MCF 10A (cell line): ENCODE measurements at regions not wholly inside any gene's neighbourhood (a gene's known extent, or its start where the extent isn't known, plus 50 kb on each side); places are given as distances from the start of the nearest gene placed in this dataset.

Experiments used
- BruUV-seq: library from RNA; stranded (reverse); fragments of 400-500 nt; replicated peaks from 2 replicates; lab custom pipeline; 2021; lab: Mats Ljungman, UMichigan
- CTCF ChIA-PET: fragments of 300-600 bp; sonication (Branson Sonifier 250); formaldehyde crosslinking; extraction: SDS; loops from one replicate; lab custom pipeline; 2021; ENCODE audit warnings: antibody characterized with exemption, inconsistent platforms; lab: Yijun Ruan, JAX
- POLR2A ChIA-PET: fragments of 300-600, 350-650 bp; sonication (Branson Sonifier 250); formaldehyde crosslinking; extraction: SDS; loops from one replicate; lab custom pipeline; 2020; ENCODE audit warnings: antibody characterized with exemption, inconsistent platforms; lab: Yijun Ruan, JAX
- DNase-seq: peaks from one replicate; pipeline ENCODE4 v3.0.0-alpha.2; 2018; ENCODE audit not compliant: unreplicated experiment
- H3K27ac Mint-ChIP-seq: one replicate; pipeline ENCODE4 v1.8.0; 2022; ENCODE audit warnings: mild to moderate bottlenecking, low read depth, mixed read lengths; ENCODE audit not compliant: unreplicated experiment
- H3K27me3 Mint-ChIP-seq: one replicate; pipeline ENCODE4 v1.8.0; 2022; ENCODE audit warnings: mixed read lengths; ENCODE audit not compliant: insufficient read depth, unreplicated experiment
- H3K36me3 Mint-ChIP-seq: one replicate; pipeline ENCODE4 v1.8.0; 2022; ENCODE audit warnings: mild to moderate bottlenecking, moderate library complexity, mixed read lengths; ENCODE audit not compliant: insufficient read depth, unreplicated experiment
- H3K4me1 Mint-ChIP-seq: one replicate; pipeline ENCODE4 v1.8.0; 2022; ENCODE audit warnings: mixed read lengths; ENCODE audit not compliant: insufficient read depth, unreplicated experiment
- H3K4me3 Mint-ChIP-seq: one replicate; pipeline ENCODE4 v1.8.0; 2022; ENCODE audit warnings: mild to moderate bottlenecking, moderate library complexity, mixed read lengths; ENCODE audit not compliant: unreplicated experiment
- H3K9me3 Mint-ChIP-seq: one replicate; pipeline ENCODE4 v1.8.0; 2022; ENCODE audit warnings: mixed read lengths; ENCODE audit not compliant: unreplicated experiment
- intact Hi-C: fragments of 100-400 bp; cut with micrococcal nuclease; formaldehyde crosslinking; loops from 2 replicates; pipeline ENCODE4 v1.14.1; 2022
- TF ChIP-seq, protein P1 (sequence below): fragments of 200-600 bp; IDR thresholded peaks from one replicate; pipeline ENCODE4 v1.8.0; 2022; ENCODE audit warnings: antibody characterized with exemption, mild to moderate bottlenecking; ENCODE audit not compliant: unreplicated experiment

DNA sequence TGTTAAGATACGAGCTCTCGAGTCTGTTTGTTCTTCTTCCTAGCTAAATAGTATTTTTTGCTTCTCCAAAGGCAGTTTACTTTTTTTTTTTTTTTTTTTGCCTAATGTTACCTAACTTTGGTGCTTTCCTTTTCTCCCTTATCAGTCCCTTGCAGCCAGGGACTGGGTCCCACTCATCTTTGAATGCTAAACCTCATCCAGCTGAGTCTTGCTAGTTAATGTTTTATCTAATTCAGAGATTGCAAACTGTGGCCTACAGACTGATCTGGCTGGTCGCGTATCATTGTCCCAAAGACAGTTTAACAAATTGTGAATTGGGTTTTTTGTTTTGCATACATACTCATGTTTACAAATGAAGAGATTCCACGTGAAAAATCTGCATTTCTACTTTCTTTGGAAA lies 95.7 kb upstream of the EFNA5 start:
- Mint-ChIP-seq H3K36me3 (no peaks in the 10 kb centered on the region), H3K27me3 (no peaks in the 10 kb centered on the region), H3K9me3 (no peaks in the 10 kb centered on the region), H3K4me3 (no peak overlapping the region), H3K4me1 (no peaks in the 10 kb centered on the region), H3K27ac (no peak overlapping the region)
- intact Hi-C loops = no loop called here
- POLR2A ChIA-PET = no interaction called here
- CTCF ChIA-PET = interaction anchor here (0.8 kb wide), 1 partner anchor 30 kb away, joined by 4 read pairs; no protein-coding TSS in a partner anchor
- DNase-seq = no peak
- TF ChIP-seq, protein P1, sequence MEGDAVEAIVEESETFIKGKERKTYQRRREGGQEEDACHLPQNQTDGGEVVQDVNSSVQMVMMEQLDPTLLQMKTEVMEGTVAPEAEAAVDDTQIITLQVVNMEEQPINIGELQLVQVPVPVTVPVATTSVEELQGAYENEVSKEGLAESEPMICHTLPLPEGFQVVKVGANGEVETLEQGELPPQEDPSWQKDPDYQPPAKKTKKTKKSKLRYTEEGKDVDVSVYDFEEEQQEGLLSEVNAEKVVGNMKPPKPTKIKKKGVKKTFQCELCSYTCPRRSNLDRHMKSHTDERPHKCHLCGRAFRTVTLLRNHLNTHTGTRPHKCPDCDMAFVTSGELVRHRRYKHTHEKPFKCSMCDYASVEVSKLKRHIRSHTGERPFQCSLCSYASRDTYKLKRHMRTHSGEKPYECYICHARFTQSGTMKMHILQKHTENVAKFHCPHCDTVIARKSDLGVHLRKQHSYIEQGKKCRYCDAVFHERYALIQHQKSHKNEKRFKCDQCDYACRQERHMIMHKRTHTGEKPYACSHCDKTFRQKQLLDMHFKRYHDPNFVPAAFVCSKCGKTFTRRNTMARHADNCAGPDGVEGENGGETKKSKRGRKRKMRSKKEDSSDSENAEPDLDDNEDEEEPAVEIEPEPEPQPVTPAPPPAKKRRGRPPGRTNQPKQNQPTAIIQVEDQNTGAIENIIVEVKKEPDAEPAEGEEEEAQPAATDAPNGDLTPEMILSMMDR = no peak
- no TSS peak for BruUV-seq

DNA sequence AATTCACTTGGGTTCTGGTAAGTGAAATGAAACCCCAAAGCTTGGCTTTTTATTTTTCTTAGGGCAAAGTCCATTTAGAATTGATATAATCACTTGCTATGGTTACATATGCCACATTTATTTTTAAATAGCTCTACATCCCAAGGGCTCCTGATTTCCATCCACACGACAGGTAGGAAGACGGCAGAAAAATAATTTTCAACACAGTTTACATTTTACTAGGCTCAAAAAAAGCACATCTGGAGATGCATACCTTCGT lies 95.0 kb upstream of the EFNA5 start:
- CTCF ChIA-PET = interaction anchor here (0.8 kb wide), 1 partner anchor 30 kb away, joined by 4 read pairs; no protein-coding TSS in a partner anchor
- BruUV-seq = no TSS peak
- H3K36me3 Mint-ChIP-seq = no peaks in the 10 kb centered on the region

DNA sequence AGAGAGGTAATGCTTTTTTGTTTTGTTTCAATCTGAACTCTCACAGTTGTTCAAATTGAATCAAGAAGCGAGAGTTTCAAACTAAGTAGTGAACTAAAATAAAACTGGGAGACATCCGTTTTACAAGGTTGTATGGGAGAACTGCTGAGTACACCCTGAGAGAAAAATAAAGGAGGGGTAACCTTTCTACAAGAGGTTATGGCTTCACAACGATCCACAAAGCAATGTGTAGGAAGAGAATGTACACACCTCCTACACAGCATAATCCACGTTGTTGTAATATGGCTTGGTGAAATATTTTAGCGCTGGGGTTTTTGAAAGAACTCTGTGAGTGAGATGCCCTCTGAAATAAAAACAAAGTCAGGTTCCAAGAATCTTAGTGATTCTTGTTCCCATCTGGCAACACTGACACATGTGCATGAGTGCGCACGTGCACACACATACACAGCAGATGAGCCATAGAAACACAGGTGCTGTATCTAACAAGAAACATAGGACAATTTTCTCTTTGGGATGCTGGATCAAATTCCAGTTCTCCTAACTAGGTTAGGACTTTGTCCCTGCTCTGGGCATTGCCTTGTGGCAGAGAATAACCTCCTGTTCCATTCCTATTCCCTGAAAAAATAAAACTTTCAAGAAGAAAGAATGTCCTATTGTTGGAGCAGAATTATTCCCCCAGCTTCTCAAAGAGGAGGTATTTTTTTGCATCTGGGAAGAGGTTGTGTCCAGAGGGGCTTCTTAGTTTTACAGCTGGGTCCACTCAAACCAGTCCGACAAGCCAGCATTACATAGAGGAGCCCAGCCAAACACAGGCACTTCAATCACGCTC lies 94.5 kb upstream of the EFNA5 start:
- no TSS peak for BruUV-seq
- Mint-ChIP-seq H3K9me3 (no peaks in the 10 kb centered on the region), H3K36me3 (no peaks in the 10 kb centered on the region), H3K27me3 (no peaks in the 10 kb centered on the region), H3K4me1 (no peaks in the 10 kb centered on the region), H3K4me3 (no peak overlapping the region), H3K27ac (no peak overlapping the region)
- ChIA-PET CTCF (interaction anchor here (0.8 kb wide), 1 partner anchor 31 kb away, joined by 4 read pairs; no protein-coding TSS in a partner anchor), POLR2A (no interaction called here)
- intact Hi-C loops = no loop called here
- DNase-seq = no peak
- TF ChIP-seq, protein P1 = no peak

More for the DNA sequence above, 95.0 kb upstream of the EFNA5 start:
- no peaks in the 10 kb centered on the region for H3K9me3 Mint-ChIP-seq
- H3K4me1 Mint-ChIP-seq = no peaks in the 10 kb centered on the region
- intact Hi-C loops = no loop called here
- no peak for DNase-seq
- H3K27me3 Mint-ChIP-seq = no peaks in the 10 kb centered on the region
- POLR2A ChIA-PET = no interaction called here
- no peak overlapping the region for H3K27ac Mint-ChIP-seq
- no peak overlapping the region for H3K4me3 Mint-ChIP-seq
- TF ChIP-seq, protein P1 = no peak

DNA sequence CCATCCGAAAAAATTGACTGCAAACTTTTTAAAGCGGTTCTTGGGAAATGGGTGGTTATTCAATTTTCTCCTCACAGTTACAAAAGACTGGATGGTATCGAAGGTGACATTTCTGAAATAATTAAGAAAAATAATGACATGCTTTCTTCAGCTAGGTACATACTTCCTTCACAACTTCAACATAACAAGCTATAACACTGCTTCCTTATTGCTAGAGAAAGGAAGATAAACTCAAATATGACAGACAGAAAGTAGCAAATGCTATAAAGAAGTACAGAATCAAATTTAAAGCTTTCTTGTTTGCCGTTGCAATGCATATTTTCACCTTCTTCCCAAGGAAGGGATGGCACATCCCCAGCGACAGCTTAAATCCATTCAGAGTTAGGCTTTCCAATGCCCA lies 93.5 kb upstream of the EFNA5 start:
- POLR2A ChIA-PET = no interaction called here

More for the DNA sequence above, 93.5 kb upstream of the EFNA5 start:
- BruUV-seq = no TSS peak
- no peak overlapping the region for H3K27ac Mint-ChIP-seq
- no peak for DNase-seq
- TF ChIP-seq, protein P1 = no peak
- H3K9me3 Mint-ChIP-seq = no peaks in the 10 kb centered on the region
- CTCF ChIA-PET = interaction anchor here (0.6 kb wide), 1 partner anchor 1250 kb away, joined by 3 read pairs; no protein-coding TSS in a partner anchor
- H3K36me3 Mint-ChIP-seq = no peaks in the 10 kb centered on the region
- no peak overlapping the region for H3K4me3 Mint-ChIP-seq
- intact Hi-C loops = no loop called here
- H3K27me3 Mint-ChIP-seq = no peaks in the 10 kb centered on the region
- no peaks in the 10 kb centered on the region for H3K4me1 Mint-ChIP-seq
